Type B pancreatic cell (in vitro differentiated cells): ENCODE measurements at regions not wholly inside any gene's neighbourhood (a gene's known extent, or its start where the extent isn't known, plus 50 kb on each side); places are given as distances from the start of the nearest gene placed in this dataset.

Source experiments
- DNase-seq: peaks from one replicate; pipeline ENCODE4 v3.0.0; 2021; ENCODE audit warnings: mixed read lengths; ENCODE audit not compliant: unreplicated experiment; ENCODE audit errors: extremely low spot score
- H3K27ac Mint-ChIP-seq: 2 replicates; pipeline ENCODE4 v1.8.0; 2021; ENCODE audit warnings: mild to moderate bottlenecking, mixed read lengths
- H3K27me3 Mint-ChIP-seq: 2 replicates; pipeline ENCODE4 v1.8.0; 2021; ENCODE audit warnings: mixed read lengths
- H3K36me3 Mint-ChIP-seq: 2 replicates; pipeline ENCODE4 v1.8.0; 2021; ENCODE audit warnings: mixed read lengths
- H3K4me1 Mint-ChIP-seq: one replicate; pipeline ENCODE4 v1.8.0; 2021; ENCODE audit warnings: mixed read lengths; ENCODE audit not compliant: unreplicated experiment
- H3K4me3 Mint-ChIP-seq: 2 replicates; pipeline ENCODE4 v1.8.0; 2021; ENCODE audit warnings: mild to moderate bottlenecking, mixed read lengths
- H3K9me3 Mint-ChIP-seq: 2 replicates; pipeline ENCODE4 v1.8.0; 2021; ENCODE audit warnings: mixed read lengths
- TF ChIP-seq, protein P1 (sequence below): fragments of 200-600 bp; sonication (generic); conservative IDR thresholded peaks from 2 replicates; pipeline ENCODE4 v1.5.0; 2021; ENCODE audit warnings: antibody characterized with exemption, mild to moderate bottlenecking

DNA sequence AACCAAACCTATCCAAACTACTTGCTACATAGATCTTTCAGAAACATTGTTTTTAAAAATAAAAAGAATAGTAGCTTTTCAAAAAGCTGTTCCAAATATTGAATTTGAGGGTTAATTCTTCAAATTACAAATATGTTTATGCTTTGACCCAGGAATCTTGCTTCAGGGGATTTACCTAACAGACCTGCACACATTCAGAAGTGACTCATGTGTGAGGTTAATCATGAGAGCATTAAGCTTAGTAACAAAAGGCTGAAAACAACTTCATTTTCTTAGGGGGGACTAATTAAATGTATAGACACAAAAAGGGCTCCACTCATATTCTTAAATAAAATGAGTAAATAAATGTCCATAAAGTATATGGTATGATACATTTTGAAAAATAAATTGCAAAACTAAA lies 672.4 kb upstream of the FLRT2 start:
- no peaks in the 10 kb centered on the region for H3K36me3 Mint-ChIP-seq
- H3K4me1 Mint-ChIP-seq = peaks cover 7% of the 10 kb centered on the region
- no peak overlapping the region for H3K27ac Mint-ChIP-seq
- TF ChIP-seq, protein P1, sequence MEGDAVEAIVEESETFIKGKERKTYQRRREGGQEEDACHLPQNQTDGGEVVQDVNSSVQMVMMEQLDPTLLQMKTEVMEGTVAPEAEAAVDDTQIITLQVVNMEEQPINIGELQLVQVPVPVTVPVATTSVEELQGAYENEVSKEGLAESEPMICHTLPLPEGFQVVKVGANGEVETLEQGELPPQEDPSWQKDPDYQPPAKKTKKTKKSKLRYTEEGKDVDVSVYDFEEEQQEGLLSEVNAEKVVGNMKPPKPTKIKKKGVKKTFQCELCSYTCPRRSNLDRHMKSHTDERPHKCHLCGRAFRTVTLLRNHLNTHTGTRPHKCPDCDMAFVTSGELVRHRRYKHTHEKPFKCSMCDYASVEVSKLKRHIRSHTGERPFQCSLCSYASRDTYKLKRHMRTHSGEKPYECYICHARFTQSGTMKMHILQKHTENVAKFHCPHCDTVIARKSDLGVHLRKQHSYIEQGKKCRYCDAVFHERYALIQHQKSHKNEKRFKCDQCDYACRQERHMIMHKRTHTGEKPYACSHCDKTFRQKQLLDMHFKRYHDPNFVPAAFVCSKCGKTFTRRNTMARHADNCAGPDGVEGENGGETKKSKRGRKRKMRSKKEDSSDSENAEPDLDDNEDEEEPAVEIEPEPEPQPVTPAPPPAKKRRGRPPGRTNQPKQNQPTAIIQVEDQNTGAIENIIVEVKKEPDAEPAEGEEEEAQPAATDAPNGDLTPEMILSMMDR = no peak
- no peak overlapping the region for H3K4me3 Mint-ChIP-seq
- peaks cover 10% of the 10 kb centered on the region for H3K9me3 Mint-ChIP-seq
- no peak for DNase-seq
- no peaks in the 10 kb centered on the region for H3K27me3 Mint-ChIP-seq

DNA sequence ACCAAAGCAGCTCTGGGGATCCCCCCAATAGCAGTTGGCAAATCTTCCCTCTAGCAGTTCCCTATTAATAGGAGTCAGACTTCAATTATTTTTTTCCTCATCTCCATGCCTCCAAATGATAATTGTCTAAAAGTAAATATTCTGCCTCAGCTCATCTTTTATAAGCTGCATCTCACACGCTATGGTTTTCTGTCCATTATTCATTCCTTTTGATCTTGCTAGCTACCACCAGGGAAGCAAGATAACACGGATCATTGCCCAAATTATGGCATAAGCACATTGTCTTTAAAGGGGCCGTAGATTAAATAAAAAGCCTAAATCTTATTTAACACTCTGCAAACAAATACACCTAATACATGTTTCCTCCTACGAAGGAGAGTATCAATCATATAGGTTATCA lies 670.8 kb upstream of the FLRT2 start:
- H3K4me1 Mint-ChIP-seq = peaks cover 7% of the 10 kb centered on the region
- no peak for DNase-seq
- no peak overlapping the region for H3K4me3 Mint-ChIP-seq
- TF ChIP-seq, protein P1 = no peak
- H3K9me3 Mint-ChIP-seq = peaks cover 9% of the 10 kb centered on the region
- no peaks in the 10 kb centered on the region for H3K27me3 Mint-ChIP-seq
- H3K27ac Mint-ChIP-seq = no peak overlapping the region
- H3K36me3 Mint-ChIP-seq = no peaks in the 10 kb centered on the region

DNA sequence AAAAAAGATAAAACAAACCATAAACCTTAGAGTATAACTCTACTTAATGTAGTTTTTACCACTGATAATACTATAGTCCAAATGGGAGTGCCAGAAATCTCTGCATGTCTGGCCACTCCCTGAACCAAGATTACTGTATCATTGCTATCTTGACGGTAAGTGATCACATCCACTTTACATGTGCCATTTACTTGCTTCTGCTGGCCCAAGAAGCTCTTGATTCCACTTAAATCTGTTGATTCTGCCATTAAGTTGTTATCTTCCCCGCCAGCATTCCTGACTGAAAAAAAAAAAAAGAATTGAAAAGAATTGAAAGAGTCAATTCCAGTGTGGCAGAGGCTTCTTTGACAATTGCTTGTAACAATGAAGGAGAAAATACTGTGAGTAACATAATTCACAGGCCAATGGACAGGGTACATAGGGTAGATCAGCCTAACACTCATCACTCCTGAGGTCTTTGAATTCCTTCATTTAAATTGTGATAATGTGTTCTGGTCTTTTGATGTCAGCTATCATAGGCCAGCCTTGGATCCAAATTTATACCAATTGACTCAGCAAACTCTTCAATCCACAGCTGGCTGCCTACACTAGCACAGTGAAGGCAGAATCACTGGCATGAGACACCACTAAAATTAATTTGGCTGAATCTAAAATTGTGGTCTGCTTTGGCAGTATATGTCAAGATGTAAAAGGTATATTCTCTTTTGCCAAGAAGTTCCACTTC lies 665.2 kb upstream of the FLRT2 start:
- Mint-ChIP-seq H3K27ac (no peak overlapping the region), H3K4me3 (no peak overlapping the region), H3K36me3 (no peaks in the 10 kb centered on the region), H3K4me1 (no peaks in the 10 kb centered on the region), H3K9me3 (peaks cover 5% of the 10 kb centered on the region), H3K27me3 (no peaks in the 10 kb centered on the region)
- TF ChIP-seq, protein P1 = no peak
- no peak for DNase-seq

DNA sequence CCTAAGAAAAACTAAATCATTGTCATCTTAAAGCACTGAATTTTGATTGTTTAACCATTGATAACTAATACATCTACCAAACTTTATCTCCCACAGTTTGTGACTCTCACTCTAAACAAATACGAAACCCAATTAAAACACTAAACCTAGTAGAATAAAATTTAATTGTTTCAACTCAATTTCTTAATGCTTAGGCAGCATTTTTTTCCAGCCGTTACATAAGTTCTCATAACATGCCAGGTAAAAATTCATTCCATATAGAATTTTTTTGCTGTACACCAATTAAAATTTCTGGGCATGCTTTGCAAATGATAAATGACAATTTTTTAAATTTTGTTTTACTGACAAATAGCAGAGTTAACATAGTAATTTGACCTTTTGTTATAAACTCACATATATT lies 658.2 kb upstream of the FLRT2 start:
- H3K27me3 Mint-ChIP-seq = no peaks in the 10 kb centered on the region
- TF ChIP-seq, protein P1 = no peak
- H3K4me1 Mint-ChIP-seq = peaks cover 9% of the 10 kb centered on the region
- no peak for DNase-seq
- H3K36me3 Mint-ChIP-seq = no peaks in the 10 kb centered on the region
- no peak overlapping the region for H3K27ac Mint-ChIP-seq
- peaks cover 17% of the 10 kb centered on the region for H3K9me3 Mint-ChIP-seq
- no peak overlapping the region for H3K4me3 Mint-ChIP-seq

DNA sequence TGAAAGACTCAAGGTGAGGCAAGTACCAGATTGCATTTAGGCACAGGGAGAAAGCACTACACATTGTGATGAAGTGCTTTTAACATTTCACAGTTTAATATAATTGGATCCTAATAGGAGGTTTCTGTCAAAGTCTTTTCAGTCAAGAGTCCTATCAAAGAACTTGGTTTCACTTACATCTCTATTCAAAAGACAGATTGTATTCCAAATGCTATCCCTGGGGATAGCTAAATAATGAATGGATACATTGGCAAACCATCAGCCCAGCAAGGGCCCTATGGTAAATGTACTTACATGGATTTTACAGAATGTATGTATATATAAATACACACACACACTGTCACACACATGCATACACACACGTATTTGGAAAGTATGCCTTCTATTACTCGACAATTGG lies 655.5 kb upstream of the FLRT2 start:
- TF ChIP-seq, protein P1 = no peak
- no peaks in the 10 kb centered on the region for H3K36me3 Mint-ChIP-seq
- DNase-seq = no peak
- peaks cover 9% of the 10 kb centered on the region for H3K4me1 Mint-ChIP-seq
- H3K27me3 Mint-ChIP-seq = no peaks in the 10 kb centered on the region
- no peak overlapping the region for H3K4me3 Mint-ChIP-seq
- no peak overlapping the region for H3K27ac Mint-ChIP-seq
- H3K9me3 Mint-ChIP-seq = peaks cover 17% of the 10 kb centered on the region
